ENCODE measurements at regions not wholly inside any gene's neighbourhood (a gene's known extent, or its start where the extent isn't known, plus 50 kb on each side); places are given as distances from the start of the nearest gene placed in this dataset.

- no peak overlapping the region for H3K4me3 ChIP-seq
- no peak overlapping the region for H3K27ac ChIP-seq (ENCODE audit: extremely low read depth, low read depth, low read length)
- H3K4me2 ChIP-seq (ENCODE audit: insufficient read depth, low read length), result no peak overlapping the region
- no peak overlapping the region for H3K9ac ChIP-seq (ENCODE audit: insufficient read depth in 1 of 2, low read depth in 2 of 2, low read length in 2 of 2)
- POLR2A ChIA-PET, result no interaction called here
- 44% methylated on average over 1 of the region's 1 CpG for WGBS (ENCODE audit: insufficient coverage, low coverage, missing lambda C conversion rate)
- FAIRE-seq (no peak), ATAC-seq (no peak), DNase-seq (ENCODE audit: extremely low read depth in 1 of 4, low spot score in 3 of 4) (no peak)
- no peaks in the 10 kb centered on the region for H4K20me1 ChIP-seq (replicated peaks; ENCODE audit: control insufficient read depth, insufficient read depth, low read length)
- intact Hi-C loops (cut with micrococcal nuclease) (no loop called here), in situ Hi-C loops (cut with MboI) (no loop called here)
- BruUV-seq (replicated peaks), result no TSS peak
- H3K79me2 ChIP-seq (ENCODE audit: control insufficient read depth, insufficient read depth, low read length), result no peaks in the 10 kb centered on the region
- H3K9me3 ChIP-seq (replicated peaks; ENCODE audit: control insufficient read depth, insufficient read depth, low read depth, low read length), result no peaks in the 10 kb centered on the region
- CTCF ChIA-PET (ENCODE audit: low intra/inter-chr PET ratio), result no interaction called here
- no peaks in the 10 kb centered on the region for H3K36me3 ChIP-seq (ENCODE audit: control insufficient read depth, insufficient read depth, low read length)
- no peak overlapping the region for H2AFZ ChIP-seq (ENCODE audit: low read depth, low read length)
- H3K27me3 ChIP-seq (ENCODE audit: control insufficient read depth in 2 of 2, insufficient read depth in 2 of 2, low read length in 2 of 2), result no peaks in the 10 kb centered on the region
- no peak for TF ChIP-seq GABPA (tag; conservative IDR thresholded peaks at IDR 0.05; ENCODE audit: low read depth)
- TF ChIP-seq ZEB2 (IDR thresholded peaks at IDR 0.05), result no peak
- no peak for TF ChIP-seq HMBOX1 (IDR thresholded peaks at IDR 0.05)
- no peak for TF ChIP-seq ZNF57 (CRISPR knock-in tag; IDR thresholded peaks at IDR 0.05)
- no peak for TF ChIP-seq SRSF7 (optimal IDR thresholded peaks at IDR 0.05; ENCODE audit: low read depth, low read length)
- TF ChIP-seq TGIF2 (CRISPR knock-in tag; IDR thresholded peaks at IDR 0.05), result no peak
- no peak for TF ChIP-seq TEAD2 (tag; IDR thresholded peaks at IDR 0.05)
- no peak for TF ChIP-seq KLF13 (tag; IDR thresholded peaks at IDR 0.05; ENCODE audit: borderline replicate concordance, low read depth)
- no peak for TF ChIP-seq RBFOX2 (IDR thresholded peaks at IDR 0.05; ENCODE audit: low read depth, low read length)
- no peak for TF ChIP-seq DDX20 (tag; IDR thresholded peaks at IDR 0.05; ENCODE audit: low read depth)
- no peak for TF ChIP-seq IRF9 (tag; IDR thresholded peaks at IDR 0.05)
- TF ChIP-seq ZNF274 (IDR thresholded peaks at IDR 0.05; ENCODE audit: borderline replicate concordance, low read depth, low read length), result no peak
- no peak for TF ChIP-seq POLR3A (IDR thresholded peaks at IDR 0.05; ENCODE audit: borderline replicate concordance, extremely low read depth, insufficient read depth, insufficient read length)
- TF ChIP-seq ZFP36 (IDR thresholded peaks at IDR 0.05; ENCODE audit: low read depth, low read length, partially characterized antibody), result no peak
- no peak for TF ChIP-seq ZNF586 (CRISPR knock-in tag; conservative IDR thresholded peaks at IDR 0.05)
- TF ChIP-seq ZNF324 (CRISPR knock-in tag; IDR thresholded peaks at IDR 0.05), result no peak
- no peak for TF ChIP-seq CBX3 (IDR thresholded peaks at IDR 0.05; ENCODE audit: borderline replicate concordance in 1 of 2, low read length in 2 of 2)
- TF ChIP-seq RBM22 (IDR thresholded peaks at IDR 0.05; ENCODE audit: low read depth, low read length, poor library complexity, severe bottlenecking), result no peak
- no peak for TF ChIP-seq CREB1 (IDR thresholded peaks at IDR 0.05)
- no peak for TF ChIP-seq CREB1 (CRISPR knock-in tag; IDR thresholded peaks at IDR 0.05)
- H3K9me1 ChIP-seq (ENCODE audit: control insufficient read depth, insufficient read depth, low read length), result no peaks in the 10 kb centered on the region
- peaks cover 0 to 4% of the 10 kb centered on the region in 2 experiments; a peak in 3 of 5 replicates for H3K4me1 ChIP-seq (replicated peaks in 1 of 2; ENCODE audit: control insufficient read depth in 2 of 2, insufficient read depth in 2 of 2, low read length in 2 of 2)
Measured at GRCh38 chr7:124989911-124990310, 60.3 kb upstream of the POT1 start.
